ENCODE measurements at regions not wholly inside any gene's neighbourhood (a gene's known extent, or its start where the extent isn't known, plus 50 kb on each side); places are given as distances from the start of the nearest gene placed in this dataset.

- DNase-seq (ENCODE audit: low spot score), result no peak
- intact Hi-C loops (cut with DNase I), result no loop called here
Observed at GRCh38 chr2:43082903-43083677, 143.3 kb downstream of the ZFP36L2 start.

DNA sequence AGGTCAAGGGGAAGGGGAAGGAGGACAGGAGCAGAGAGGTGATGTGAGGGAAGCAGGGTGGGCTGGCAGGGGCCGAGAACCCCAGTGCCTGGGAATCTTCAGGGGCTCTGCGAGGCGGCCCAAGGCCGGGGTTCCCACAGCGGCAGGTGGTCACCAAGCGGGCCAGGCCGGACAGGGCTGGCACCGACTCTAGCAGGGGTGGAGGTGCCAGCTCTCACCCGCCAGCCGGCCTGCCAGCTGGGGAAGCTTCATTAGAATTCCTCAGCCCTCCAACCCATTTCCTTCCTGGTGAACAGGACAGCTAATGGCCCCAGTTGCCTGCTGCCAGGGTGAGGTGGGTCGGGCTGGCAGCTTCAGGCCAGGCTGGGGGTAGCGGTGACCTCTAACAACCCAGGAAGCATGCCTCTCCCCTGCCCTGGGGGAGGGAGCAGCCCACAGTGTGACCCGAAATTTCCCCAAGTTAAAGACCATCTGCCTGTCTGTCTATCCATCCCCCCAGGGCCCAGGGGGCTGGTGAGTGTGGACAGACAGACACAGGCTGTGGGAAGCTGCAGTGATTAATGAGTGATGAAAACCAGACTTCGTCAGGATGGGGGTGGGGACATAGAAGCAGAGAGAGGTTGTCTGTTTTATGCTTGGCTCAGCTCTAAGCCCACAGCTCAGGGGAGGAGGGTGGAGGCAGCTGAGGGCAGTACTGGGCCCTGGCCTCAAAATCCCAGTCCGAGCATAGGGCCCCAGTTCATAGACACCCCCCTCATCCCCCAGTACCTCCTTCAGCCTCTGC, 144.1 kb downstream of the ZFP36L2 start:
- ATAC-seq (peak; percentile 40), DNase-seq (ENCODE audit: low spot score) (no peak)
- intact Hi-C loops (cut with DNase I), result no loop called here

More at GRCh38 chr2:43082903-43083677, 143.3 kb downstream of the ZFP36L2 start:
- ATAC-seq, result peak; percentile 11

DNA sequence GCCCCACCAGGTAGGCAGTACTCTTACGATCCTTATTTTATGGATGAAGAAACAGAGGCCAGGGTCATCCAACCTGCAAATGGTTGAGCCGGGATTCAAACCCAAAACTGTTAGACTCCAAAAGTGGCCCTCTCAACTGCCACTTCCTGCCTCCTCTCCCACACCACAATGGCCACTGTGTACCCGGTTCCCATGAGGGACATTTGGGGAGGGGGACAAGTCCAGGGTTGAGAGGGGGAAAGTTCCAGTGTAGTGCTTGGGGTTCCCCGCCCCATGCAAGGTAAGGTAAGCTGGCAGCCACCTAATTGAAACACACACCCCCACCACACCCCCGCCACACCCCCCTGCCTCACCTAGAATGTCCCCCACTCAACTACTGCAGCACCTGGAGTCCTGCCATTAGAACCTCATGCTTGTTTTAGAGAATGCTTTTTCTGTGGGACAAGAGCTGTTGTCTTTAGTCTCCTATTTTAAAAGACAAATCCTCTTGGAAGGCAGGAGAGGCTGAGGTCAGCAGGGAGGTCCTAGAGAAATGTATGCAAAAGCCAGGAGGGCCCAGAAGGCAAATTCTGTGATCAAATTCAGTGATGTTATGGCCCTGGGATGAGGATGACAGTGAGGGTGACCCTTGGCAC, 145.2 kb downstream of the ZFP36L2 start:
- intact Hi-C loops (cut with DNase I), result no loop called here
- ATAC-seq (no peak), DNase-seq (ENCODE audit: low spot score) (no peak)

GRCh38 chr2:43080571-43081021, 145.8 kb downstream of the ZFP36L2 start:
- ATAC-seq, result no peak
- intact Hi-C loops (cut with DNase I), result no loop called here
- DNase-seq (ENCODE audit: low spot score), result no peak

DNA sequence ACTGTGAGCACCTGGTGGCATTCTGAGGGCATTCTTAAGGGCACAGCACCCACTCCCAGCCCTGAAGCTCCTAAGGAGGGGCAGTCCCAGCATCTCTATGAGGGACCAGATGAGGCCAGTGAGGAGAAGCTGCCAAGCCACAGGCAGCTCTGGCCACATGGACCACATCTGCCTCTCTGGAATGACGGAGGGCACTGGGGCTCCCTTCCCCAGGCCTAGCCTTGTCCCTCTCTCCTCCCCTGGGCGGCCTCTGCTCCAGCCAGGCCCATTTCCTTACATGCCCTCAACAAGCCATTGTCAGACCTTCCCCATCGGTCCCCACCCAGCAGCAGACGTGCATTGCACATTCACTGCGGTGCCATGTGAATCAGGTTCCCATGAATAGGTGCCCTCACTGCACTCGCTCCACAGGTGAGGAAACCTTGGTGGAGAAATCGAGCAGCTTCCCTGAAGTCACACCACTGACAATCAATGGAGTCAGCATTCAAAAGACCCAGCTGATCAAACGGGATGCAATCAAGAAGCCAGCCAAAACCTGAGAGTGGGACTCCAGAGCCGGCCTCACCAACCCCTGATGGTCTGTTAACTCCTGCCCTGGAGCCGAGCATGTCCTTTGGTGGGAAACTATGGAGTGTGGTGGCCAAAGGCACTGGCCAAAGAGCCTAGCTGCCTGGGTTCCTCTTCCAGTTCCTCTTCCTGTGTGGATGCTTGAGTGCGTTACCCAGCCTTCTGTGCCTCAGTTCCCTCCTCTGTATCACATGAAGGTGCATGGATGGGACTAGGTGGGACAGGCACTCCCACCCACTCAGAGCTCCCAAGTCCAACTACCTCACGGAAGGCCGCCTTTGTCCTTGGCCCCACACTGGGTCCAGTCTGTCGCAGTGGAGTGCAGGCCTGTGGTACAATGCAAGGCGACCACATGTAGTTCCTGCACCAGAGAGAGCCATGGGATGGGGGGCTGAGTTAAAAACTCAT, 147.3 kb downstream of the ZFP36L2 start:
- DNase-seq (ENCODE audit: low spot score) (no peak), ATAC-seq (no peak)
- intact Hi-C loops (cut with DNase I), result no loop called here

GRCh38 chr2:43078301-43078700, 148.1 kb downstream of the ZFP36L2 start:
- intact Hi-C loops (cut with DNase I), result no loop called here
- DNase-seq (ENCODE audit: low spot score) (no peak), ATAC-seq (no peak)

GRCh38 chr2:43077876-43078275, 148.5 kb downstream of the ZFP36L2 start:
- no peak for DNase-seq (ENCODE audit: low spot score)
- intact Hi-C loops (cut with DNase I), result no loop called here
- no peak for ATAC-seq

- intact Hi-C loops (cut with DNase I), result no loop called here
- DNase-seq (ENCODE audit: low spot score) (no peak), ATAC-seq (no peak)
Observed at GRCh38 chr2:43076676-43077075, 149.7 kb downstream of the ZFP36L2 start.

- DNase-seq (ENCODE audit: low spot score), result no peak
- intact Hi-C loops (cut with DNase I), result no loop called here
- ATAC-seq, result no peak
Observed at GRCh38 chr2:43075811-43076585, 150.4 kb downstream of the ZFP36L2 start.

DNA sequence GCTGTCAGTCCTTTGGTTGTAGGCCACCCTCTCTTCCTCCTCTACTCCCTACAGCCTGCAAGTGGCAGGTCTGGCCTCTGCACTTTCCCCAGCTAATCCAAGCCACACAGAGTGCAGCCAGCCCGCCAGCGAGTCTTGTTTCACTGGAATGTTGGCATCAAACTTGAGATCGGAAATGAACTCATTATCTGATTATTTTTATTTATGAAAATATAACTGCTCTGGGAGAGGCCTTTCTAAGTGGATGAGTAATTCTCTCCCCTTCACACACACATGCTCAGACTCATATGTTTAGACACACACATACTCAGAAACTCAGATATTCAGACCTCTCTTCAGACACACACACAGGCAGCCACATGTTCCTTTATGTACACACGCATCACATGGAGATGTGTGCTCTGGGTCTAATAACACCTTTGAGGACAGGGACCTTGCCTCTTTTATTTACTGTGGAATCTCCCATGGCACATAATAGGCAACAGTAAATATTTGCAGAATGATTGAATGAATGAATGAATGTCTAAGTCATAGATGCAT, 151.3 kb downstream of the ZFP36L2 start:
- DNase-seq (ENCODE audit: low spot score) (peak; percentile 86), ATAC-seq (peak; percentile 78)
- intact Hi-C loops (cut with DNase I), result no loop called here

DNA sequence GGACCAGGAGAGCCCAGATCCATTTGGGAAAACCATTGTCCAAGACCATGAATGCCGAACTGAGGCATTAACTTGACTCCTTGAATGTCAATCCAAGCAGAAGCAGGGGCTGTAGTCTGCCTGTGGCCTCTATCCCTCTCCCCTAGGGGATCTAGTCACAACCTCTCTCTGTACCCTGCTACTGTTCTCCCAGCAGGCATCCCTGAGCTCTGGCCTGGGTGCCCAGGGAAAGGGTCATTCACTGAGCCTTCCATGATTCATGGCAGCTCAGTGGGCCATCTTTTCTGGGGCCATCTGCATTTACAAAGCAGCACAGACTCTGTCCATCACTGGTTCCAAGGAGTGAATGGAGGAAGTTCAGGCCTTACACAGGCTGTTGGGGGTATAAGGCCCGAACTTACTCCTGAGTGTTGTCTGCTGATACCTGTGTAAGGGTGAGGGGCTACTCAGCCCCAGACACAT, 151.8 kb downstream of the ZFP36L2 start:
- intact Hi-C loops (cut with DNase I), result no loop called here
- DNase-seq (ENCODE audit: low spot score), result no peak
- no peak for ATAC-seq

- ATAC-seq (no peak), DNase-seq (ENCODE audit: low spot score) (no peak)
- intact Hi-C loops (cut with DNase I), result no loop called here
Observed at GRCh38 chr2:43074052-43074451, 152.4 kb downstream of the ZFP36L2 start.

GRCh38 chr2:43073401-43073825, 153.0 kb downstream of the ZFP36L2 start:
- intact Hi-C loops (cut with DNase I), result no loop called here
- DNase-seq (ENCODE audit: low spot score) (no peak), ATAC-seq (no peak)

DNA sequence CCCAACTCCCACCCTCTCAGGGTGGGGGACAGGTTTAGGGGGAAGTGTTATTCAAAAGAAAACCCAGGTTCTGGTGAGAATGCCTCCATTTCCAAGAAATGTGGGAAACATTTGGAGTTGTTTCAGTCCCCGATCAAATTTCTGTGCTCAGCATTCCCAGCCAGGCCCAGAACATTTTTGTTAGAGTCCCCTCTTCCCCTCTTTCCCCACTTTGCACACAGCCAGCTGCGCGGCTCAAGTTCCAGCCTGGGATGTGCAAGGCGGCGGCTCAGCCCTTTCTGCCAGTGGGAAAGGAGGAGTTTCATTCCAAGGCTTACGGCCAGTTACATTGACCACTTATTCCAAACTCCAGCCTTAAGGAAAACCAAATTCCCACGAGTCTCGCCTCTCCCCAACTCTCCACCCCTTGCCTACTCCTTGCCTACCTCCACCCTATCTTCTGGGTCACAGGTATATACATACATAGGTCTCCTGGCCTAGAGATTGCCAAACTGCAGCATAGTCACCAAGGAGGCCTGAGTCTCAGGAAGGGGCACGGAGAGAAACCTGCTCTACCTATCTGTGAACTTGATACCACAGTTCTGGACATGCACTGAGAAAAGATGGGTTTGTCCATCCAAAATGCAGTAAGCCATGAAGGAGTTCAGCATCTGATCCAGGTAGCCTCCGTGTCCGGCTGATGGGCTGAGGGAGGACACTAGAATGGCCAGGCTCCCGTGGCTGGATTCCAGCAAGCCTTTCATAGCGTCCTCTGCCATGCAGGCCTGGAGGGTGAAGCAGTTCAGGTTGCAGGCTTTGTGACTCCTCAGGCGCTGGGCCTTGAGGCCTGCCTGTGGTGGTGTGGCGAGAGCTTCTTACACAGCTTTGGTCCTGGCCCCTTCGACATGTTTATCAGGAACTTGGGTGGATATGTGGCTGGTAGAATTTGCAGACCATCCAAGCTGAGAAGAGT, 154.5 kb downstream of the ZFP36L2 start:
- peak; percentile 73 for DNase-seq (ENCODE audit: low spot score)
- ATAC-seq, result peak; percentile 56
- intact Hi-C loops (cut with DNase I), result no loop called here

- intact Hi-C loops (cut with DNase I), result no loop called here
- ATAC-seq (peak; percentile 74), DNase-seq (ENCODE audit: low spot score) (peak; percentile 59)
Observed at GRCh38 chr2:43070676-43071502, 155.5 kb downstream of the ZFP36L2 start.

DNA sequence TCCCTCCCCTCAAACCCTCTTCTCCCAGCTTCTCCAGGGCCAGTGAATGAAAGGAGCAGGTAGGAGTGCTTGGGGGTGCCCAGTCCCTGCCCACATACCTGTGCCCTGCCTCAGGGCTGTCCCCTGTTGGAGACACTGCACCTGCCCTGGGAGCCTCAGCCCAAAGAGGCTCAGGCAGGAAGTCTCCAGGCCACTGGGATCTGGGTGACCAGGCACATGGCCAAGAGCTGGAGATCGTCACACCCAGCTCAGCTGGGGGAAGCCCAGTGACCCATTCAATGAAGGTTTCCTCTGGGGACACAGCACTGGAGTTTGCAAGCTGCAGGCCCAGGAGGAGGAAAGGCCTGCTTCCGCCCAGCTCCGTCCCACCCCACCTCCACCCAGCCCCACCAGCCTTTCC, 156.4 kb downstream of the ZFP36L2 start:
- DNase-seq (ENCODE audit: low spot score) (no peak), ATAC-seq (no peak)
- intact Hi-C loops (cut with DNase I), result no loop called here
